ENCODE measurements at regions not wholly inside any gene's neighbourhood (a gene's known extent, or its start where the extent isn't known, plus 50 kb on each side); places are given as distances from the start of the nearest gene placed in this dataset.

GRCh38 chr6:58290177-58290576 is 972.7 kb downstream of the PRIM2 start:
- TF ChIP-seq CTBP1 (IDR thresholded peaks at IDR 0.05; ENCODE audit: borderline replicate concordance) (no peak), NFRKB (IDR thresholded peaks at IDR 0.05) (no peak), ARNT (IDR thresholded peaks at IDR 0.05) (no peak), ZNF384 (IDR thresholded peaks at IDR 0.05) (no peak), FOXA1 (IDR thresholded peaks at IDR 0.05) (no peak), SP1 (IDR thresholded peaks at IDR 0.05) (no peak), L3MBTL2 (conservative IDR thresholded peaks at IDR 0.05) (no peak), TARDBP (IDR thresholded peaks at IDR 0.05) (no peak), SUZ12 (IDR thresholded peaks at IDR 0.05) (no peak), BHLHE40 (IDR thresholded peaks at IDR 0.05; ENCODE audit: borderline replicate concordance) (no peak), ELF4 (IDR thresholded peaks at IDR 0.05) (no peak), FOXM1 (IDR thresholded peaks at IDR 0.05; ENCODE audit: borderline replicate concordance) (no peak)
- TF ChIP-seq, protein P1, sequence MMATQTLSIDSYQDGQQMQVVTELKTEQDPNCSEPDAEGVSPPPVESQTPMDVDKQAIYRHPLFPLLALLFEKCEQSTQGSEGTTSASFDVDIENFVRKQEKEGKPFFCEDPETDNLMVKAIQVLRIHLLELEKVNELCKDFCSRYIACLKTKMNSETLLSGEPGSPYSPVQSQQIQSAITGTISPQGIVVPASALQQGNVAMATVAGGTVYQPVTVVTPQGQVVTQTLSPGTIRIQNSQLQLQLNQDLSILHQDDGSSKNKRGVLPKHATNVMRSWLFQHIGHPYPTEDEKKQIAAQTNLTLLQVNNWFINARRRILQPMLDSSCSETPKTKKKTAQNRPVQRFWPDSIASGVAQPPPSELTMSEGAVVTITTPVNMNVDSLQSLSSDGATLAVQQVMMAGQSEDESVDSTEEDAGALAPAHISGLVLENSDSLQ (IDR thresholded peaks at IDR 0.05): no peak

All from HEK293T (cell line).